GM18873 (cell line): ENCODE measurements at regions not wholly inside any gene's neighbourhood (a gene's known extent, or its start where the extent isn't known, plus 50 kb on each side); places are given as distances from the start of the nearest gene placed in this dataset.

Experiments
- ATAC-seq: cut with Tn5 transposase; IDR thresholded peaks from one replicate; pipeline ENCODE4 v1.9.1; 2021; ENCODE audit warnings: mild to moderate bottlenecking, moderate library complexity, moderate number of reproducible peaks; ENCODE audit not compliant: unreplicated experiment, low FRiP score

DNA sequence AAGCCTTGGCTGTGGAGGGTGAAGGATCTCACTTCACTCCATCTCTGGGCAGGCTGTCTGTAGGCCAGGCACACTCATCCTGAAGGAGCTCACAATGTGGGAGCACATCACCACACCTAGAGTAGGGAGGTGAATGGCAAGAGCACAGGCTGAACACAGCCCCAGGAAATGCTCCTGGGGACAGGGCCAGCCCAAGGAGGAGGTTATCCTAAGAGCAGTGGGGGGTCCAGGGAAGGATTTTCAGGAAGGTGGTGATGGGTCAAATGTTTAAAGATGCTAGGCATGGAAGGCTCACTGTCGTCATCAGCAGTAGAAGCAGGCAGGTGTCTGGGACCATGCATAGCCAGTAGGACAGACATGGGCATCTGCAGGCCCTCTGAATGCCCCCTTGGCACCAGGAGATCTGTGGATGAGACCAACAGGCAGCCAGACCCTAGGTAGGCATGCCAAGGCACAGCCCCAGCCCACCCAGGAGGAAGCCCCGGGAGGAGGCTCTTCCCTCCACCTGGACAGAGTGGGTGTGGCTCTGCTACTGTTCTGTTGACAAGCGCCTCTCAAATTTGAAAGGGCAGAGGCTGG, 91.7 kb upstream of the RAB6C start:
- ATAC-seq: no peak

DNA sequence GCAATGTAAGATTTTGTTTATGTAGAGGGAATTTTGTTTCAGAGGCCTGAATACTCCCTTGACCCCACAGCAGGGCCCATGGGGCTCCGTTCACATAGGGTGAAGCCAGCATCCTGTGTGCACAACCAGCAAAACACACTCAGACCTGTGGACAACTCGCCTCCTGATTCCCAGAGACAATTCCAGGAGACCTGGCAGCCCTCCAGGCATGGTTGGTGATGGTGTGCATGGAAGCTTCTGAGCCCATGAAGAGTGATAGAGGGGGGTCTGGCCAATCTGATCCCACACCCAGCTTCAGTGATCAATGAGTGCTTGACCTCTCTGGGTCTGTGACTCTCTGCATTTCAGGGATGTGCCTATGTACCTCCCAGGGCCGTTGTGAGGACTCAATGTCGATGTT, 91.0 kb upstream of the RAB6C start:
- ATAC-seq: no peak

- no peak for ATAC-seq
Observed at GRCh38 chr2:129888896-129889295, 90.6 kb upstream of the RAB6C start.

GRCh38 chr2:129891341-129892320, 87.8 kb upstream of the RAB6C start:
- no peak for ATAC-seq

DNA sequence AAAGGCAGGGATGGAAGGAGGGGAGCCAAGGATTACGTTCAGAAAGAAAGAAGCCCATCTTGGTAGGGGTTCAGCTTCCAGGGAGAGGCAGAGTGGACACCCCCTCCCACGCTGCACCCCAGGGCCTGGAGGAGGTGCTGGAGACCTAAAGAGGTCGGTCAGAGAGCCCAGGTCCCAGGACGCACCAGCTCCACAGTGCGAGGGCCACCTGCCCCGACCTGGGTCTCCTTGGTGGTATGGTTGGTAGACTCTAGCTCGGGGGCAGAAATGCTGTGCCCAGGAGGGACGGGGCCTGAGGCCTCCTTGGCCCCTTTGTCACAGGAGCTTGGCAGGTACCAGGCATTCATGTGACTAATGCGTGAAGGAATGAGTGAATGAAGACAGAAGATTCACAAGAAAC, 87.1 kb upstream of the RAB6C start:
- ATAC-seq: no peak

DNA sequence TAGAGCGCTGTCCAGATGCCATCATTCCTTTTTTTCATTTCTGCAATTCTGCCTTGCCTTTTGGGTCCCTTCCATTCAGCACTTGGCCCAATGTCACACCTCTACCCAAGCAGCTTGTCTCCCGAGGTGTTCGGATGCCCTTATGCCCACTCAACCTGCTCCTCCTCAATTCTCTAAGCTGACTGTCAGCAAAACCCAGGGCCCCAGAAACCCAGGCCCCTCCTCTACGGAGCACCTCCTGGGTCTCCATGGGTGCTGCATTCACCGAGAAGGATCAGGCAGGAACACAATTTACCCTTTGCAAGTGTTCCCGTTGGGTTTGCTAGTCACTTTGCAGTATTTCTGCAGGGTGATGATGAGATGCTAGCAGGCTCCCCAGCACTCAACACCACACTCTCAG, 86.7 kb upstream of the RAB6C start:
- no peak for ATAC-seq

DNA sequence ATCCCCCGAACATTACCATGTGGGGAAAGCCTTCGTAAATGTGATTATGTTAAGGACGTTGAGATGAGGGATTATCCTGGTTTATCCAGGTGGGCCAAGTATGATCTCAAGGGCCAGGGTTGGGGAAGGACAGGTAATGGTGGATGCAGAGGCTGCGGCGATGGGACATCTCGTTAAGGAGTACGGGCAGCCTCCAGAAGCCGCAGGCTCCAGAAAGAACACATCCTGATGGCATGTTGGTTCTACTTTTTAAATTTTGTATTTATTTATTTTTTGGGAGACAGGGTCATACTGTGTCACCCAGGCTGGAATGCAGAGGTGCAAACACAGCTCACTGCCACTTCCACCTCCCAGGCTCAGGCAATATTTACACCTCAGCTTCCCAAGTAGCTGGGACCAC, 86.2 kb upstream of the RAB6C start:
- ATAC-seq: no peak

DNA sequence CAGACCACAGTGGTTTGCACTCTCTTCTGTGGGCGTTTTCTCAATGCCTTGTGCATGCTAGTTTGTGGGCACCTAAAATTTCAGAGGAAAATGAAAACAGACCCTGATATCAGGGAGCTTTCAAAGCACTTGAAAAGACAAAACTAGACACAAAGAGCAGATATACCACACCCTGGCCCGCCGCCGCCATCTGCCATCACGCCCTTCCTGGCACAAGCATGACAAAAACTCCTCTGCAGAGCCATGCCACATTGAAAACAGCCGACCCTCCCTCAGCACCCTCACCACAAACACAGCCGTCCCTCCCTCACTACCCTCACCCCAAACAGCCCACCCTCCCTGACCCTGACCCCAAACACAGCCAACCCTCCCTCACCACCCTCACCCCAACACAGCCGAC, 84.8 kb upstream of the RAB6C start:
- ATAC-seq: no peak

DNA sequence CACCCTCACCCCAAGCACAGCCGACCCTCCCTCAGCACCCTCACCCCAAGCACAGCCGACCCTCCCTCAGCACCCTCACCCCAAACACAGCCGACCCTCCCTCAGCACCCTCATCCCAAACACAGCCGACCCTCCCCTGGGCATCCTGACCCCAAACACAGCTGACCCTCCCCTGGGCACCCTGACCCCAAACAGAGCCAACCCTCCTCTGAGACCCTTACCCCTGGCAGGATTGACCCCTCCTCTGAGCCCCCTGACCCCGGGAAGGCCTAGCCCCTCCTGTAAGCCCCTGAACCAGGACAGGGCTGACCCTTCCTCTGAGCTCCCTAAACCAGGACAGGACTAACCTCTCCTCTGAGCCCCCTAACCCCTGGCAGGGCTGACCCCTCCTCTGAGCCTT, 84.4 kb upstream of the RAB6C start:
- ATAC-seq: no peak

DNA sequence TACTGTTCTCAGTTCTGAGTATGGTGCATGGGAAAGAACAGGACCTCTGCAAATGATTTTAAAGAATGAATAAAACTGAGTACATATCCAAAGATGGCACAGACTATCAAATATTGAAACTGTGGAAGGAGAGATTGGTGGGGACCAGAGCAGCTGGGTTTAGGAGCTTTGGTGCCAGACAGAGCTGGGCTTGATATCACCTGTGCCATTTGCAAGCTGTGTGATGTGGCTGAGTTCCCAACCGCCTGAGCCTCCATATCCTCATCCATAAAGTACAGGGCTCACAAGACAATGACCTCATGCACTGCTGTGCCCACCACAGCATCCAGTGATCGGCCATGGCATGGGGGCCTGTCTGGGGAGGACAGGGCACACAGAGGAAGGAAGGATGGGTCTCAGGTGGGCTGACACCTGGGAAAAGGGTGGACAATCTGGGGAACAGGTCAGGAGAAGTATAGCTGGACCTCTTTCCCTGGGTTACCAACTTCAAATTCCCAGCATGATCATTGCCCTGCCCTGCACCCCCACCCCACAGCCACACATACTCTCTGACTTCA, 83.9 kb upstream of the RAB6C start:
- no peak for ATAC-seq

DNA sequence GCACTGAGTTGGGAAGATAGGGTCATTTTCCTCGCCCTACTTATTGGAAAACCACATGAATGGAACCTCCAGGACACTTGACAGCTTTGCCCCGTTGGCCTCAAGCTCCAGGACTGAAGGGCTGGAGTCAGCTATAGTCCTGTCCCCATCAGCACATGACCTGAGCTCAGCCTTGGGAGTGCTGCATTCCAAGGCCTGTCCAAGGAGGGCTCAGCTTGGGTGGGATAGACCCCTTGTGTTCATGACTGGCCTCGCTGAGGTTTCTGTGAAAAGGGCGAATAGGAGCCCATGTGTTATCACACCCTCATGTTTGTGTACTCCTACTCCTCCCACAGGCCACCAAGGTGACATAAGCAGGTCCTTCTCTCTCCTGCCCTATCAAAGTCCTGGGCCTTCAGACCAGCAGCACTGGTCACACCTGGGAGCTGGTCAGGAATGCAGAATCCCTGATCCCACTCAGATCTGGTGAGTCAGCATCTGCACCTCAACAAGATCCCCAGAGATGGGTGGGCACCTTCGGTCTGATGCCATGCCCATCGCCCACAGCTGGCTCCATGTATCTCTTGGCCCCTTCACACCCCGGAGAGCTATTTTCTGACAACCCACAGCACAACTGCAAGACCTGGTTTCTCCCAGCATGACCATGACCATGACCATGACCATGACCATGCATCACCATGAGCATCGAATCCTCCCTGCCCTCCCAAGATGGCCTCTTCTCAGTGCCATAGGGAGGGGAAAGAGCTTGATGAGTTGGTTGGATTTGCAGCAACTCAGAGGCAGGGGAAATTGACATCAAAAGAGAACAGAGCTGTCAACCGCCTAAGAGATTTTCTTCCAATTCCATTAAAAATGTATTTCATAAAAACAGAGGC, 83.0 kb upstream of the RAB6C start:
- no peak for ATAC-seq

- no peak for ATAC-seq
Observed at GRCh38 chr2:129901754-129902415, 77.6 kb upstream of the RAB6C start.

GRCh38 chr2:129902731-129903585, 76.5 kb upstream of the RAB6C start:
- no peak for ATAC-seq

- ATAC-seq: no peak
Observed at GRCh38 chr2:129903586-129904425, 75.7 kb upstream of the RAB6C start.

GRCh38 chr2:129904532-129905446, 74.7 kb upstream of the RAB6C start:
- ATAC-seq: no peak

GRCh38 chr2:129905664-129906081, 73.8 kb upstream of the RAB6C start:
- ATAC-seq: no peak

DNA sequence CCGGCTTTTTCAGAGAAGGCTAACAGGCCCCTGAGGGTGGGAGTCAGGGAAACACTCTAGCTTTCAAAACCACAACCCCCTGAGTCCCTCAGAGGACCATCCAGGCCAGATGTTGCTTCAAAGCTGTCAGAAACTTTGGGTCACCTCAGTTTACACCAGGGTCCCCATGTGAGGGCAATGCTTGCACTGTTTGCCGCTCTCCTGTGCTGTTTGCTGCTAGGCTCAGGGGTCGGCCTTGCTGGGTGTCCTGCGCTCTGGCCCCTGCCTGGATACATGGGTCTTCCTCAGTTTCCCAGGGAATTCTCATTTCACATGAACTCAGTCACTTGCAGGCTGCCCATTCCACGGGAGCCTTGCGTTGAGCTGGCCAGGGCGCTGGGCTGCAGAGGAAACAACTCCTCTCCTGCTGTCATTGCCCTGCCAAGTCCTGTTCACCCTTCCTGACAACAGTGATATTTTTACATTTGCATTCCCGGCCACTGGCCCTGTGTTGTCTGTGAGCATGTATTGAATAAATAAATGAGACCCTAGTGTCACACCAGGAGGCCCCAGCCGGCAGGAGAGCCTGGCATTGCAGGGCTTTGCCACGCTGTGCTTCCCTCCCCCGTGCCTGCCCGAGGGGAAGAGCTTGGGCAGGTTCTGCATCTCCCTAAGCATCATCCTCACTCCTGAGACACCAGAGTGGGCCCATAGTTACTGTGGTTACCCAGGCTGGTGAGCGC, 73.2 kb upstream of the RAB6C start:
- ATAC-seq: no peak
